Right atrium auricular region (tissue), 2 donors: ENCODE measurements at regions not wholly inside any gene's neighbourhood (a gene's known extent, or its start where the extent isn't known, plus 50 kb on each side); places are given as distances from the start of the nearest gene placed in this dataset.

Experiments used
- DNase-seq: peaks from one replicate; pipeline ENCODE4 v3.0.0-alpha.2; 2019; ENCODE audit warnings: low spot score
- H3K27ac ChIP-seq, 2 donors: fragments of 200-600 bp; sonication (generic); 1 replicate in 1 of 2; 2 replicates in 1 of 2; pipeline ENCODE4 v1.5.1; 2016 to 2019
- H3K27me3 ChIP-seq, 2 donors: fragments of 200-600 bp; sonication (generic); one replicate each; pipeline versions ENCODE4 v1.5.1 to v1.6.0; 2017 to 2019
- H3K36me3 ChIP-seq: fragments of 200-600 bp; sonication (generic); one replicate; pipeline ENCODE4 v1.5.1; 2016
- H3K4me1 ChIP-seq, 2 donors: fragments of 200-600 bp; sonication (generic); one replicate each; pipeline versions ENCODE4 v1.5.1 to v1.6.0; 2017 to 2019
- H3K4me3 ChIP-seq, 2 donors: fragments of 200-600 bp; sonication (generic); 1 replicate in 1 of 2; 2 replicates in 1 of 2; pipeline ENCODE4 v1.5.1; 2017 to 2019; ENCODE audit warnings: mild to moderate bottlenecking in 1 of 2, moderate library complexity in 1 of 2
- H3K9me3 ChIP-seq, 2 donors: fragments of 200-600 bp; sonication (generic); one replicate each; pipeline ENCODE4 v1.5.1; 2019
- TF ChIP-seq, protein P1 (sequence below), 2 donors: fragments of 200-600 bp; sonication (generic); IDR thresholded peaks; one replicate each; pipeline ENCODE4 v1.5.1; 2019; ENCODE audit warnings: antibody characterized with exemption in 2 of 2

DNA sequence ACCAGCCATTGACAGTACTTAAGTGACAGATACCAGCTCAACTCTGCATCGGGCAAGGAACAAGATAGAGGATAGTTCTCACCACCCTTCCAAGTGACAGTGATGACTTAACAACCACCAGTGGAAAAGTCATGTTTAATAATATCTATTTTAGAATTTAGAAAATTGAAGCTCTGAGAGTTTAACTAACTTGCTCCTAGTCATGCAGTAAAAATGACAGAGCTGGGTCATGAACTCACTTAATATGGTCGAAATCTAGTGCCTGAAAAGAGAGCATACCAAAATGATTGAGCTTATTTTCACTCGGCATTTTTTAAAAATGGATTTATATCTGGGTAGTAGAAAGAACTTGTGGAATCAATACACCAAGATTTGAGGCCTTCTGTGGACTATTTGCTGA lies 367.8 kb upstream of the IGFBP3 start:
- TF ChIP-seq, protein P1, sequence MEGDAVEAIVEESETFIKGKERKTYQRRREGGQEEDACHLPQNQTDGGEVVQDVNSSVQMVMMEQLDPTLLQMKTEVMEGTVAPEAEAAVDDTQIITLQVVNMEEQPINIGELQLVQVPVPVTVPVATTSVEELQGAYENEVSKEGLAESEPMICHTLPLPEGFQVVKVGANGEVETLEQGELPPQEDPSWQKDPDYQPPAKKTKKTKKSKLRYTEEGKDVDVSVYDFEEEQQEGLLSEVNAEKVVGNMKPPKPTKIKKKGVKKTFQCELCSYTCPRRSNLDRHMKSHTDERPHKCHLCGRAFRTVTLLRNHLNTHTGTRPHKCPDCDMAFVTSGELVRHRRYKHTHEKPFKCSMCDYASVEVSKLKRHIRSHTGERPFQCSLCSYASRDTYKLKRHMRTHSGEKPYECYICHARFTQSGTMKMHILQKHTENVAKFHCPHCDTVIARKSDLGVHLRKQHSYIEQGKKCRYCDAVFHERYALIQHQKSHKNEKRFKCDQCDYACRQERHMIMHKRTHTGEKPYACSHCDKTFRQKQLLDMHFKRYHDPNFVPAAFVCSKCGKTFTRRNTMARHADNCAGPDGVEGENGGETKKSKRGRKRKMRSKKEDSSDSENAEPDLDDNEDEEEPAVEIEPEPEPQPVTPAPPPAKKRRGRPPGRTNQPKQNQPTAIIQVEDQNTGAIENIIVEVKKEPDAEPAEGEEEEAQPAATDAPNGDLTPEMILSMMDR (IDR thresholded peaks at IDR 0.05) = no peak
- Histone ChIP-seq H3K4me3 (no peak overlapping the region), H3K27me3 (no peaks in the 10 kb centered on the region), H3K36me3 (no peaks in the 10 kb centered on the region), H3K27ac (no peak overlapping the region), H3K9me3 (no peaks in the 10 kb centered on the region), H3K4me1 (no peaks in the 10 kb centered on the region)
- no peak for DNase-seq

DNA sequence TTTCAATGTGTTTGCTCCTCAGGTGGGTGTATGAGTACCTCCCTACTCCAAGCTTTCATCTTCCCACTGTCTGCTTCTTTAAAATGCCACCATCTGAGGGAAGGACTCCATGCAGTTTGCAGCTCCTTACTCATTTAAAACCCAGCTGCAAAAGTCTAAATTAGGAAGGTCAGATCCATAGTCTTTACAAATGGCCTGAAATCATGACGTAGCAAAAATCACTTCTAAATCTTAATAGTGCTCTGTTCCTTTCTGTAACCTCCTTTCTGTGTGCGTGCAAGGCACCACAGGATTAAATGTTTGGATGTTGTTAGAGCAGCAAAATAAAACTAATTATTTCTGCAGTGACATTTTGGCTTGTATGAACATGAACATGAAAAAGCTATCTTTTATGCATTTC lies 366.9 kb upstream of the IGFBP3 start:
- Histone ChIP-seq H3K27ac (no peak overlapping the region), H3K36me3 (no peaks in the 10 kb centered on the region), H3K4me3 (no peak overlapping the region), H3K27me3 (no peaks in the 10 kb centered on the region), H3K4me1 (no peaks in the 10 kb centered on the region), H3K9me3 (no peaks in the 10 kb centered on the region)
- no peak for DNase-seq
- TF ChIP-seq, protein P1 (IDR thresholded peaks at IDR 0.05) = no peak

DNA sequence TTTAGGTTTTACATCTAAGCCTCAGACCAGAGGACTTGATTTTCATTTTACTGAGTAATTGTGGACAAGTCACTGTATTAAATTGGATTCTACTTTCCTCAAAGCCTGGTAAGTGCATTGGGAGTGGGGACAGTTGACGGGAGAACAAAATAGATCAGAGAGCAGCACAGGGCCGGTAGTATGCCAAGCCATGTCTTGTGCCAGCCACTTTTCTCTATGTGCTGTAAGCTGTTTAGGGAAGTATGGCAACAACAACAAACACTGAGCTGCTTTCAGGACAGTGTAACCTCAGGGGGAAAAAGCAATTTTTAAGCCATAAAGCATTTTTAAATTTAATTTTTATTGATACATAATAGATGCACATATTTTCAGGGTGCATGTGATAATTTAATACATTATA lies 365.9 kb upstream of the IGFBP3 start:
- no peaks in the 10 kb centered on the region for H3K9me3 ChIP-seq
- no peak for DNase-seq
- H3K27me3 ChIP-seq = no peaks in the 10 kb centered on the region
- no peak overlapping the region for H3K27ac ChIP-seq
- H3K4me1 ChIP-seq = no peaks in the 10 kb centered on the region
- no peak overlapping the region for H3K4me3 ChIP-seq
- TF ChIP-seq, protein P1 (IDR thresholded peaks at IDR 0.05) = no peak
- H3K36me3 ChIP-seq = no peaks in the 10 kb centered on the region

DNA sequence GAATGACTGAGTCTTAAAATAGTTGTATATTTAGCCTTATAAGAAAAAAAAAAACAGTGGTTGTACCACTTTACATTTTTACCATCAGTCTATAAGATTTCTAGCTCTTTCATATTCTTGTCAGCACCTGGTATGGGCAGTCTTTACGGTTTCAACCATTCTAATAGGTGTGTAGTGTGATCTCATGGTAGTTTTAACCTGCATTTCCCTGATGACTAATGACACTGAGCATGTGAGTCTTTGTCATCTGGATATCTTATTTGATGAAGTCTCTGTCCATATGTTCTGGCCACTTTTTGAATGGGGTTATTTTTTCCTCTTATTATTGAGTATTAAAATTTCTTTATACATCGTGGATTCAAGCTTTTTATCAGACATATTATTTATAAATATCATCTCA lies 365.3 kb upstream of the IGFBP3 start:
- no peak for DNase-seq
- Histone ChIP-seq H3K4me3 (no peak overlapping the region), H3K27ac (no peak overlapping the region), H3K4me1 (no peaks in the 10 kb centered on the region), H3K36me3 (no peaks in the 10 kb centered on the region), H3K27me3 (no peaks in the 10 kb centered on the region), H3K9me3 (no peaks in the 10 kb centered on the region)
- TF ChIP-seq, protein P1 (IDR thresholded peaks at IDR 0.05) = no peak

DNA sequence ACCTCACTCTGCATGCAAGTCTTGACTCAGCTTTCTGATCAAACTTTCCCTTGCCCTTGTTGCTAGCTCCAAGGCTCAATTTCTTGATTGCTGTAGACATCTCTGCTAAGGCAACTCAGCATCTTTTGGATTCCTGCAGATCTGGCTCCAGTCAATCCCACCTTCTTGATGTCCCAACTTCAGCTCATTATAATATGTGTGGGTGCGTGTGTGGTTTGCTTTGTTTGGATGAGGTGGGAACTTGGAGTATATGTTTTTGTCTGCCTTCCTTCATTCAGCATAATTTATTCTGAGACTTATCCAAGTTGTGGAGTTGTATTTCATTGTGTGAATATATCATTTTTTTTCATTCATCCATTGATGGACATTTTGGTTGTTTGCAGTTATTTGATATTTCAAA lies 364.8 kb upstream of the IGFBP3 start:
- no peaks in the 10 kb centered on the region for H3K36me3 ChIP-seq
- H3K27ac ChIP-seq = no peak overlapping the region
- H3K9me3 ChIP-seq = no peaks in the 10 kb centered on the region
- no peaks in the 10 kb centered on the region for H3K27me3 ChIP-seq
- no peak for DNase-seq
- TF ChIP-seq, protein P1 (IDR thresholded peaks at IDR 0.05) = no peak
- no peak overlapping the region for H3K4me3 ChIP-seq
- H3K4me1 ChIP-seq = no peaks in the 10 kb centered on the region

DNA sequence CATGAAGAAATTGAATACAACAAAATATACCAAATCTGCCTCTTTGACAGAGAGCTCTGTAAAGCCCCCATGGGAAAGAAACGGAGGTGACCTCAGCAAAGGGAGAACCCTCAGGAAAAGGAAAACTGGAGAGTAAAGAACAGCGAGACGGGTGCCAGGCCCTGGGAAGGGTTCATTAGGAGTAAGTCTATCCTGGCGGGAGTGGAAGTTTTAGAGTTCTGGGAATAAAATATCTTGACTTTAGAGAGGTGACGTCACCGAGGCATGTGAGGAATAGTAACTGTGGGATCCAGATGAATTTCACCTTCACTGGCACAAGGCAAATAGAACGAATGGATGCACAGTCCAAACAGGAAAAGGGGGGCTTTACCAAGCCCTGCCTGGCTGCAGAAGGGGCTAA lies 362.8 kb upstream of the IGFBP3 start:
- H3K27me3 ChIP-seq = no peaks in the 10 kb centered on the region
- H3K27ac ChIP-seq = no peak overlapping the region
- no peaks in the 10 kb centered on the region for H3K4me1 ChIP-seq
- H3K36me3 ChIP-seq = no peaks in the 10 kb centered on the region
- H3K9me3 ChIP-seq = no peaks in the 10 kb centered on the region
- H3K4me3 ChIP-seq = no peak overlapping the region
- TF ChIP-seq, protein P1 (IDR thresholded peaks at IDR 0.05) = no peak
- DNase-seq = no peak
